Endothelial cell of umbilical vein (primary cell): ENCODE measurements at regions not wholly inside any gene's neighbourhood (a gene's known extent, or its start where the extent isn't known, plus 50 kb on each side); places are given as distances from the start of the nearest gene placed in this dataset.

Experiments
- BruUV-seq: library from RNA; stranded (reverse); fragments of 400-500 nt; replicated peaks from 2 replicates; lab custom pipeline; 2021; lab: Mats Ljungman, UMichigan
- CTCF ChIA-PET: fragments of 300-600, 350-600 bp; sonication (Branson Sonifier 250); formaldehyde crosslinking; loops from one replicate; lab custom pipeline; 2021; ENCODE audit warnings: antibody characterized with exemption, inconsistent platforms; lab: Charles Lee
- POLR2A ChIA-PET: fragments of 300-600, 350-600 bp; sonication (Branson Sonifier 250); formaldehyde crosslinking; loops from one replicate; lab custom pipeline; 2021; ENCODE audit warnings: antibody characterized with exemption, inconsistent platforms; lab: Charles Lee
- DNase-seq: peaks from one replicate; pipeline ENCODE4 v3.0.0-alpha.2; 2011; ENCODE audit warnings: low read depth, low spot score
- FAIRE-seq: peaks from 2 replicates; lab custom pipeline; 2011; peaks lifted over from hg19 to GRCh38; lab: Jason Lieb, UNC
- H2AFZ ChIP-seq: 2 replicates; pipeline ENCODE4 v1.6.0; 2012; ENCODE audit warnings: low read depth, low read length, control low read depth, inconsistent platforms
- H3K27ac ChIP-seq: 2 replicates; pipeline ENCODE4 v1.5.1; 2011; ENCODE audit warnings: low read depth, mild to moderate bottlenecking, control low read depth, low read length, moderate library complexity; ENCODE audit not compliant: insufficient read depth
- H3K27me3 ChIP-seq, 2 experiments: 2 replicates each; pipeline versions ENCODE4 v1.6.0 to v1.6.1; 2011; ENCODE audit warnings: low read length in 2 of 2, mixed read lengths in 1 of 2; ENCODE audit not compliant: control insufficient read depth in 2 of 2, insufficient read depth in 2 of 2
- H3K36me3 ChIP-seq, 2 experiments: 2 replicates in 1 of 2; 3 replicates in 1 of 2; pipeline ENCODE4 v1.5.1; 2011; ENCODE audit warnings: low read length in 2 of 2, mild to moderate bottlenecking in 1 of 2, moderate library complexity in 1 of 2; ENCODE audit not compliant: control insufficient read depth in 2 of 2, insufficient read depth in 2 of 2; ENCODE audit errors: extremely low read depth in 1 of 2
- H3K4me1 ChIP-seq: 3 replicates; pipeline ENCODE4 v1.5.1; 2011; ENCODE audit warnings: mild to moderate bottlenecking, low read length; ENCODE audit not compliant: control insufficient read depth, insufficient read depth; ENCODE audit errors: extremely low read depth
- H3K4me2 ChIP-seq: 2 replicates; pipeline ENCODE4 v1.6.1; 2011; ENCODE audit warnings: low read length, control low read depth, mixed read lengths; ENCODE audit not compliant: insufficient read depth
- H3K4me3 ChIP-seq, 3 experiments: fragments of 200-600 bp in 1 of 3; sonication (generic), shearing (Covaris generic) in 1 of 3; replicated peaks in 1 of 3; 2 replicates each; pipeline ENCODE4 v1.5.1; 2011 to 2016; ENCODE audit warnings: control low read depth in 3 of 3, low read length in 3 of 3, mild to moderate bottlenecking in 2 of 3, inconsistent platforms in 1 of 3, low read depth in 1 of 3, moderate library complexity in 1 of 3; ENCODE audit not compliant: insufficient read depth in 1 of 3
- H3K79me2 ChIP-seq: 2 replicates; pipeline ENCODE4 v1.6.0; 2012; ENCODE audit warnings: low read length, inconsistent platforms; ENCODE audit not compliant: control insufficient read depth, insufficient read depth
- H3K9ac ChIP-seq: replicated peaks from 2 replicates; pipeline ENCODE3; 2011; ENCODE audit warnings: low read length, control low read depth; ENCODE audit not compliant: insufficient read depth; ENCODE audit errors: extremely low read depth
- H3K9me1 ChIP-seq: replicated peaks from 3 replicates; pipeline ENCODE4 v1.6.0; 2011; ENCODE audit warnings: mild to moderate bottlenecking, low read length; ENCODE audit not compliant: control insufficient read depth, insufficient read depth; ENCODE audit errors: extremely low read depth
- H3K9me3 ChIP-seq: replicated peaks from 2 replicates; pipeline ENCODE4 v1.5.1; 2012; ENCODE audit warnings: low read length, inconsistent platforms; ENCODE audit not compliant: control insufficient read depth, insufficient read depth
- H4K20me1 ChIP-seq: replicated peaks from 2 replicates; pipeline ENCODE3; 2011; ENCODE audit warnings: mild to moderate bottlenecking, low read length; ENCODE audit not compliant: control insufficient read depth, insufficient read depth; ENCODE audit errors: extremely low read depth
- EZH2 ChIP-seq: IDR thresholded peaks from 2 replicates; pipeline ENCODE4 v1.6.1; 2012; ENCODE audit warnings: borderline replicate concordance, low read depth, mild to moderate bottlenecking, moderate library complexity, low read length, inconsistent platforms; ENCODE audit not compliant: severe bottlenecking
- FOS ChIP-seq: IDR thresholded peaks from 2 replicates; pipeline ENCODE4 v1.6.1; 2011; ENCODE audit warnings: mild to moderate bottlenecking, low read length, moderate library complexity, borderline replicate concordance; ENCODE audit not compliant: insufficient read depth
- GATA2 ChIP-seq: IDR thresholded peaks from 2 replicates; pipeline ENCODE4 v1.7.0; 2011; ENCODE audit warnings: low read depth, mild to moderate bottlenecking, moderate library complexity, mixed read lengths, low read length; ENCODE audit not compliant: insufficient read length, insufficient read depth
- JUN ChIP-seq: IDR thresholded peaks from 2 replicates; pipeline ENCODE4 v1.6.1; 2011; ENCODE audit warnings: borderline replicate concordance, low read depth; ENCODE audit not compliant: insufficient read length, insufficient read depth
- POLR2A ChIP-seq: IDR thresholded peaks from 2 replicates; pipeline ENCODE4 v1.6.1; 2012; ENCODE audit warnings: low read depth, mild to moderate bottlenecking, control low read depth, low read length
- dilution Hi-C: fragments of 300-500 bp; cut with MboI; formaldehyde crosslinking; loops from one replicate; pipeline ENCODE4 v1.15.0; 2019; ENCODE audit warnings: low sequenced_read_pairs; ENCODE audit not compliant: extremely low pct_ligation_motif_present
- intact Hi-C: fragments of 100-400 bp; cut with micrococcal nuclease; formaldehyde crosslinking; loops from one replicate; pipeline ENCODE4 v1.10.0; 2022

- Histone ChIP-seq H3K4me3 (no peak overlapping the region), H4K20me1 (no peaks in the 10 kb centered on the region), H3K9me3 (no peaks in the 10 kb centered on the region), H3K4me1 (no peaks in the 10 kb centered on the region), H3K27ac (no peak overlapping the region), H3K9me1 (no peaks in the 10 kb centered on the region), H3K4me2 (no peak overlapping the region), H2AFZ (no peak overlapping the region), H3K9ac (no peak overlapping the region), H3K36me3 (no peaks in the 10 kb centered on the region), H3K79me2 (no peaks in the 10 kb centered on the region), H3K27me3 (no peaks in the 10 kb centered on the region)
- DNase-seq (no peak), FAIRE-seq (no peak)
- CTCF ChIA-PET: interaction anchor here (2.4 kb wide), 1 partner anchor 28 kb away, joined by 8 read pairs; no protein-coding TSS in a partner anchor
- dilution Hi-C loops (no loop called here), intact Hi-C loops (no loop called here)
- POLR2A ChIA-PET: no interaction called here
- no TSS peak for BruUV-seq
- TF ChIP-seq JUN (no peak), FOS (no peak)
Measured at GRCh38 chr11:116244889-116245288, 527.9 kb downstream of the BUD13 start.

- POLR2A ChIA-PET: no interaction called here
Measured at GRCh38 chr11:116244439-116244838, 528.3 kb downstream of the BUD13 start.

More at GRCh38 chr11:116244439-116244838, 528.3 kb downstream of the BUD13 start:
- H3K9me1 ChIP-seq: no peaks in the 10 kb centered on the region
- H3K4me2 ChIP-seq: no peak overlapping the region
- no peaks in the 10 kb centered on the region for H3K27me3 ChIP-seq
- H3K36me3 ChIP-seq: no peaks in the 10 kb centered on the region
- no peaks in the 10 kb centered on the region for H4K20me1 ChIP-seq
- CTCF ChIA-PET: interaction anchor here (2.4 kb wide), 1 partner anchor 27 kb away, joined by 8 read pairs; no protein-coding TSS in a partner anchor
- no peaks in the 10 kb centered on the region for H3K79me2 ChIP-seq
- dilution Hi-C loops: no loop called here
- TF ChIP-seq EZH2: no peak
- TF ChIP-seq GATA2: no peak
- no peak for TF ChIP-seq FOS
- TF ChIP-seq POLR2A: no peak
- no peaks in the 10 kb centered on the region for H3K9me3 ChIP-seq
- BruUV-seq: no TSS peak
- FAIRE-seq (no peak), DNase-seq (no peak)
- no peaks in the 10 kb centered on the region for H3K4me1 ChIP-seq
- no peak overlapping the region for H3K27ac ChIP-seq
- no peak overlapping the region for H3K4me3 ChIP-seq
- no peak overlapping the region for H2AFZ ChIP-seq
- H3K9ac ChIP-seq: no peak overlapping the region
- intact Hi-C loops: no loop called here
